Caco-2 (cell line): ENCODE measurements at regions not wholly inside any gene's neighbourhood (a gene's known extent, or its start where the extent isn't known, plus 50 kb on each side); places are given as distances from the start of the nearest gene placed in this dataset.

Experiments
- BruUV-seq: library from RNA; stranded (reverse); fragments of 400-500 nt; replicated peaks from 2 replicates; lab custom pipeline; 2021; lab: Mats Ljungman, UMichigan
- CTCF ChIA-PET: fragments of 300-600 bp; sonication (Branson Sonifier 250); formaldehyde crosslinking; loops from one replicate; lab custom pipeline; 2022; ENCODE audit warnings: antibody characterized with exemption; lab: Charles Lee
- POLR2A ChIA-PET: fragments of 300-600 bp; sonication (Branson Sonifier 250); formaldehyde crosslinking; loops from one replicate; lab custom pipeline; 2022; ENCODE audit warnings: antibody characterized with exemption; lab: Charles Lee
- DNase-seq, 2 experiments: peaks; one replicate each; pipeline versions ENCODE4 v3.0.0 to v3.0.0-alpha.2; 2020 to 2022
- H3K27me3 ChIP-seq: replicated peaks from 2 replicates; pipeline ENCODE4 v1.6.0; 2011; ENCODE audit warnings: low read length; ENCODE audit not compliant: control insufficient read depth, insufficient read depth
- H3K36me3 ChIP-seq: 2 replicates; pipeline ENCODE4 v1.5.1; 2011; ENCODE audit warnings: low read length; ENCODE audit not compliant: control insufficient read depth, insufficient read depth
- H3K4me1 ChIP-seq: fragments of 250-450 bp; sonication (Bioruptor Pico); 2 replicates; pipeline ENCODE4 v1.5.1; 2020; ENCODE audit warnings: mild to moderate bottlenecking
- H3K4me3 ChIP-seq: 2 replicates; pipeline ENCODE4 v1.5.1; 2011; ENCODE audit warnings: low read depth, mild to moderate bottlenecking, control low read depth, low read length
- H3K9me3 ChIP-seq: fragments of 250-450 bp; sonication (Bioruptor Pico); 2 replicates; pipeline ENCODE4 v1.5.1; 2020; ENCODE audit warnings: mild to moderate bottlenecking, moderate library complexity
- H3K27ac Mint-ChIP-seq: one replicate; pipeline ENCODE4 v1.8.0; 2022; ENCODE audit warnings: mixed read lengths; ENCODE audit not compliant: unreplicated experiment
- H3K27me3 Mint-ChIP-seq: one replicate; pipeline ENCODE4 v1.8.0; 2022; ENCODE audit warnings: mixed read lengths; ENCODE audit not compliant: insufficient read depth, unreplicated experiment
- H3K36me3 Mint-ChIP-seq: one replicate; pipeline ENCODE4 v1.8.0; 2022; ENCODE audit warnings: mild to moderate bottlenecking, mixed read lengths; ENCODE audit not compliant: insufficient read depth, unreplicated experiment
- H3K4me1 Mint-ChIP-seq: one replicate; pipeline ENCODE4 v1.8.0; 2022; ENCODE audit warnings: low read depth, mixed read lengths; ENCODE audit not compliant: unreplicated experiment
- H3K4me3 Mint-ChIP-seq: one replicate; pipeline ENCODE4 v1.8.0; 2022; ENCODE audit warnings: mild to moderate bottlenecking, moderate library complexity, mixed read lengths; ENCODE audit not compliant: unreplicated experiment
- H3K9me3 Mint-ChIP-seq: one replicate; pipeline ENCODE4 v1.8.0; 2022; ENCODE audit warnings: mixed read lengths; ENCODE audit not compliant: unreplicated experiment
- CTCF ChIP-seq, 2 experiments: fragments of 200-600 bp in 1 of 2; IDR thresholded peaks; 1 replicate in 1 of 2; 2 replicates in 1 of 2; pipeline versions ENCODE4 v1.5.1 to v1.8.0; 2011 to 2022; ENCODE audit warnings: antibody characterized with exemption in 1 of 2, control low read depth in 1 of 2, inconsistent platforms in 1 of 2, low read depth in 1 of 2, low read length in 1 of 2, mild to moderate bottlenecking in 1 of 2, moderate library complexity in 1 of 2; ENCODE audit not compliant: insufficient read depth in 1 of 2, severe bottlenecking in 1 of 2, unreplicated experiment in 1 of 2
- intact Hi-C: fragments of 100-400 bp; cut with micrococcal nuclease; formaldehyde crosslinking; loops from one replicate; pipeline ENCODE4 v1.10.0; 2022; ENCODE audit not compliant: unreplicated experiment

- DNase-seq = no peak
- H3K27me3 Mint-ChIP-seq = no peaks in the 10 kb centered on the region
- POLR2A ChIA-PET = no interaction called here
- H3K9me3 Mint-ChIP-seq = no peaks in the 10 kb centered on the region
- peaks cover 10% of the 10 kb centered on the region for H3K4me1 Mint-ChIP-seq
- CTCF ChIA-PET = no interaction called here
- intact Hi-C loops = no loop called here
- H3K27ac Mint-ChIP-seq = no peak overlapping the region
- no peaks in the 10 kb centered on the region for H3K9me3 ChIP-seq
- H3K4me3 Mint-ChIP-seq = peak overlapping the region; percentile 87
- TF ChIP-seq CTCF (IDR thresholded peaks at IDR 0.05; ENCODE audit: insufficient read depth in 1 of 2, low read depth in 1 of 2, low read length in 1 of 2, severe bottlenecking in 1 of 2, unreplicated experiment in 1 of 2) = no peak
- H3K27me3 ChIP-seq = no peaks in the 10 kb centered on the region
- BruUV-seq = no TSS peak
- peaks cover 19% of the 10 kb centered on the region for H3K4me1 ChIP-seq
- H3K4me3 ChIP-seq = no peak overlapping the region
- no peaks in the 10 kb centered on the region for H3K36me3 ChIP-seq
- H3K36me3 Mint-ChIP-seq = peaks cover 49% of the 10 kb centered on the region
Observed at GRCh38 chr13:50078231-50078894, 63.1 kb downstream of the KCNRG start.

- Histone ChIP-seq H3K4me3 (peak overlapping the region; percentile 46; the same call in 1 of the 2 replicates), H3K9me3 (no peaks in the 10 kb centered on the region), H3K27me3 (no peaks in the 10 kb centered on the region), H3K4me1 (peaks cover 19% of the 10 kb centered on the region), H3K36me3 (no peaks in the 10 kb centered on the region)
- no peak for DNase-seq
- POLR2A ChIA-PET = no interaction called here
- H3K4me1 Mint-ChIP-seq = peaks cover 5% of the 10 kb centered on the region
- TF ChIP-seq CTCF (IDR thresholded peaks at IDR 0.05; ENCODE audit: insufficient read depth in 1 of 2, low read depth in 1 of 2, low read length in 1 of 2, severe bottlenecking in 1 of 2, unreplicated experiment in 1 of 2) = no peak
- no peak overlapping the region for H3K27ac Mint-ChIP-seq
- no peaks in the 10 kb centered on the region for H3K9me3 Mint-ChIP-seq
- peak overlapping the region; percentile 87 for H3K4me3 Mint-ChIP-seq
- CTCF ChIA-PET = interaction anchor here (3.0 kb wide), 1 partner anchor 82 kb away, joined by 10 read pairs; the partner anchor contains the start of gene TRIM13
- no TSS peak for BruUV-seq
- peaks cover 47% of the 10 kb centered on the region for H3K36me3 Mint-ChIP-seq
- intact Hi-C loops = no loop called here
- no peaks in the 10 kb centered on the region for H3K27me3 Mint-ChIP-seq
Observed at GRCh38 chr13:50078895-50079654, 63.8 kb downstream of the KCNRG start.

- ChIA-PET POLR2A (no interaction called here), CTCF (interaction anchor here (3.0 kb wide), 1 partner anchor 82 kb away, joined by 10 read pairs; the partner anchor contains the start of gene TRIM13)
- Histone ChIP-seq H3K9me3 (no peaks in the 10 kb centered on the region), H3K27me3 (no peaks in the 10 kb centered on the region), H3K36me3 (no peaks in the 10 kb centered on the region), H3K4me1 (peaks cover 19% of the 10 kb centered on the region), H3K4me3 (peak overlapping the region; percentile 46)
- Mint-ChIP-seq H3K27ac (peak overlapping the region; percentile 96), H3K27me3 (no peaks in the 10 kb centered on the region), H3K4me1 (peaks cover 5% of the 10 kb centered on the region), H3K9me3 (no peaks in the 10 kb centered on the region), H3K36me3 (peaks cover 47% of the 10 kb centered on the region), H3K4me3 (peak overlapping the region; percentile 87)
- no peak for TF ChIP-seq CTCF (IDR thresholded peaks at IDR 0.05; ENCODE audit: insufficient read depth in 1 of 2, low read depth in 1 of 2, low read length in 1 of 2, severe bottlenecking in 1 of 2, unreplicated experiment in 1 of 2)
- DNase-seq = no peak
- BruUV-seq = no TSS peak
- intact Hi-C loops = loop anchor here (5.0 to 10.0 kb wide), 3 partner anchors 95 to 993 kb away; no protein-coding TSS in a partner anchor
Observed at GRCh38 chr13:50079655-50080202, 64.5 kb downstream of the KCNRG start.
